Activated T-cell treated with anti-CD3 and anti-CD28 coated beads, Interleukin-2, amount 50 U/mL, for 72 hours (primary cell): ENCODE measurements at regions not wholly inside any gene's neighbourhood (a gene's known extent, or its start where the extent isn't known, plus 50 kb on each side); places are given as distances from the start of the nearest gene placed in this dataset.

ENCODE experiments used
- ATAC-seq, 2 donors: fragments of 150-1000 bp; cut with Tn5 transposase; replicated peaks in 1 of 2; 2 replicates each; pipeline ENCODE4 v1.10.0; 2021; ENCODE audit warnings: moderate library complexity in 2 of 2, mild to moderate bottlenecking in 1 of 2
- DNase-seq, 2 donors: peaks; one replicate each; pipeline ENCODE4 v3.0.0; 2021 to 2022; ENCODE audit warnings: mixed read lengths in 1 of 2
- H3K27ac Mint-ChIP-seq: one replicate; pipeline ENCODE4 v1.8.0; 2022; ENCODE audit warnings: mild to moderate bottlenecking, moderate library complexity, mixed read lengths
- H3K27me3 Mint-ChIP-seq: one replicate; pipeline ENCODE4 v1.8.0; 2022; ENCODE audit warnings: low read depth, mixed read lengths
- H3K36me3 Mint-ChIP-seq, 2 donors: one replicate each; pipeline ENCODE4 v1.8.0; 2022; ENCODE audit warnings: mixed read lengths in 2 of 2, mild to moderate bottlenecking in 1 of 2; ENCODE audit not compliant: insufficient read depth in 2 of 2
- H3K4me1 Mint-ChIP-seq: one replicate; pipeline ENCODE4 v1.8.0; 2022; ENCODE audit warnings: low read depth, mixed read lengths
- H3K4me3 Mint-ChIP-seq, 2 donors: one replicate each; pipeline ENCODE4 v1.8.0; 2022; ENCODE audit warnings: mild to moderate bottlenecking in 2 of 2, mixed read lengths in 2 of 2, moderate library complexity in 2 of 2
- H3K9me3 Mint-ChIP-seq, 2 donors: one replicate each; pipeline ENCODE4 v1.8.0; 2022; ENCODE audit warnings: mixed read lengths in 2 of 2

DNA sequence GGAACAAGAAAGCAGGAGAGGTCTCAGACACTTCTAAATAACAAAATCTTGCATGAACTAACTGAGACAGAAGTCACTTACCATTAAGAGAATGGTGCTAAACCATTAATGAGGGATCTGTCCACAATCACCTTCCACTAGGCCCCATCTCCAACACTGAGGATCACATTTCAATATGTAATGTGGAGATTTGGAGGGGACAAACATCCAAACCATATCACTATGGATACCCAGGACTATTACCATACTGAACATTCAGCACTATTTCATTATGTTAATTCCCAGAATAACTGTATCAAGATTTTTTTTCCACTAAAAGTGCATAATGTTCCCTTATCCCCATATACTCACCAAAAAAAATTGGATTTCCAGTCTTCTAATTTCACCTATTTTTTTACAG is 491.8 kb downstream of the LMO7 start:
- ATAC-seq (no peak), DNase-seq (no peak)
- Mint-ChIP-seq H3K27ac (no peak overlapping the region), H3K9me3 (peaks cover 5 to 11% of the 10 kb centered on the region in 2 donors), H3K4me3 (no peak overlapping the region), H3K27me3 (no peaks in the 10 kb centered on the region), H3K4me1 (no peaks in the 10 kb centered on the region), H3K36me3 (peaks cover 4 to 6% of the 10 kb centered on the region in 2 donors)

DNA sequence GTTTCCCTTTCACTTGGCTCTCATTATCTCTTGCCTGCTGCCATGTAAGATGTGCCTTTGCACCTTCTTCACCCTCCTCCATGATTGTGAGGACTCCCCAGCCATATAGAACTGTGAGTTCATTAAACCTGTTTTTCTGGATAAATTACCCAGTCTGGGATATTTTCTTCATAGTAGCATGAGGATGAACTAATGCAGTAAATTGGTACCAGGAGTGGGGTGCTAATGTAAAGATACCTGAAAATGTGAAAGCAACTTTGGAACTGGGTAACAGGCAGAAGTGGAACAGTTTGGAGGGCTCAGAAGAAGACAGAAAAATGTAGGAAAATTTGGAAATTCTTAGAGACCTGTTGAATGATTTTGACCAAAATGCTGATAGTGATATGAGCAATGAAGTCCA is 487.4 kb downstream of the LMO7 start:
- Mint-ChIP-seq H3K36me3 (peaks cover 4 to 6% of the 10 kb centered on the region in 2 donors), H3K27ac (no peak overlapping the region), H3K4me1 (no peaks in the 10 kb centered on the region), H3K27me3 (no peaks in the 10 kb centered on the region), H3K9me3 (peaks cover 14 to 23% of the 10 kb centered on the region in 2 donors), H3K4me3 (no peak overlapping the region)
- ATAC-seq, result no peak
- DNase-seq, result no peak

DNA sequence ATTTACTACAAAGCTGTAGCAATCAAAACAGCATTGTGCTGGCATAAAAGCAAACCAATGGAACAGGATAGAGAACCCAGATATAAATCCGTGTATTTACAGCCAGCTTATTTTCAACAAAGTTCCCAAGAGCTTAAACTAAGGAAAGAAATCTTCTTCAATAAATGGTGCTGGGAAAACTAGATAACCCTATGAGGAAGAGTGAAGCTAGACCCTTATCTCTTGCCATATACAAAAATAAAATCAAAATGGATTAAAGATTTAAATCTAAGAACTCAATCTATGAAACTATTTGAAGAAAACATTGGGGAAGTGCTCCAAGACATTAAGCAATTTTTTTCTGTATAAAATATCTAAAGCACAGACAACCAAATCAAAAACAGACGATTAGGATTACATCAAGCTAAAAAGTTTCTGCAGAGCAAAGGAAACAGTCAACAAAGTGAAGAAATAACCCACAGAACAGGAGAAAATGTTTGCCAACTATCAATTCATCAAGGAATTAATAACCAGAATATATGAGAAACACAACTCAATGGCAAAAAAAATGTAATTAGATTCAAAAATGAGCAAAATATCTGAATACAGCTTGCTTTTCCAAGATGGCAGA is 480.7 kb downstream of the LMO7 start:
- no peak for DNase-seq
- Mint-ChIP-seq H3K4me1 (no peaks in the 10 kb centered on the region), H3K9me3 (peaks cover 9 to 10% of the 10 kb centered on the region in 2 donors), H3K4me3 (no peak overlapping the region), H3K36me3 (no peaks in the 10 kb centered on the region), H3K27me3 (no peaks in the 10 kb centered on the region), H3K27ac (no peak overlapping the region)
- no peak for ATAC-seq

DNA sequence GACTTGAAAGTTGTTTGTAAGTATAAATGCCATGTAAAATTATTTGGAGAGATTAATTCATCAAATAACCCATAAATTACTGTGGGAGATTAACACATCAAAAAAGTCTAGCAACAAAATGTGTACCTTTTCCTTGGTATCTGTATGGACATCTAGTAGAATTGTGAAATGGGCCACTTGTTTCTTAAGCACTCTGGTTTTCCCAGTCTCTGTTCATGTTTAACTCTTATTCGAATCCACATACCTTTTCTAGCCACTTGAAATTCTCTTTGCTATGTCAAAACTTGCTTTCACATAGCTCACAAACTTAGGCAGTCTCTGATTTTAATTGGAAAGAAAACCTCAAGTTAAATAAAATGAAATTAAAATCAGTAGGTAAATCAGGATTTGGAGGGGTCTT is 470.6 kb downstream of the LMO7 start:
- Mint-ChIP-seq H3K27me3 (no peaks in the 10 kb centered on the region), H3K27ac (no peak overlapping the region), H3K4me3 (no peak overlapping the region), H3K9me3 (peaks cover 0 to 6% of the 10 kb centered on the region in 2 donors), H3K36me3 (no peaks in the 10 kb centered on the region), H3K4me1 (no peaks in the 10 kb centered on the region)
- DNase-seq, result no peak
- ATAC-seq, result no peak

DNA sequence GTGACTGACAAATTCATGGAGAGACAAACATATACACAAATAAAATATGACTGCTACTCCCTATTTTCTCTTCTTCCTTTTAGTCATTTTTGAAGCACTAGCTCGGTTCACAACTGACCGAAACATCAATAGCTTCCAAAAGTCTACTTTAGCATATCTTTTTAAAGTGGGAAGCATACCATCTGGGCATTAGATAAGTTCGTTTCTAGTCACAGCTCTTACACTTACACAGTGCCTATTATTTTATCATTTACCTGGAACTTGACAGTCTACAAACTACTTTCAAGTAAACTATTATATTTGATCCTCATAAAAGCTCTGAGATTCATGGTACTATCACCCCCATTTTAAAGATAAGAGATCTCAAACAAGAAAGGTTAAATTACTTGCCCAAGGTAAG is 458.5 kb downstream of the LMO7 start:
- no peak for DNase-seq
- H3K27me3 Mint-ChIP-seq, result no peaks in the 10 kb centered on the region
- no peak overlapping the region for H3K27ac Mint-ChIP-seq
- no peaks in the 10 kb centered on the region for H3K36me3 Mint-ChIP-seq
- no peaks in the 10 kb centered on the region for H3K4me1 Mint-ChIP-seq
- H3K4me3 Mint-ChIP-seq, result no peak overlapping the region
- ATAC-seq, result no peak
- no peaks in the 10 kb centered on the region for H3K9me3 Mint-ChIP-seq

DNA sequence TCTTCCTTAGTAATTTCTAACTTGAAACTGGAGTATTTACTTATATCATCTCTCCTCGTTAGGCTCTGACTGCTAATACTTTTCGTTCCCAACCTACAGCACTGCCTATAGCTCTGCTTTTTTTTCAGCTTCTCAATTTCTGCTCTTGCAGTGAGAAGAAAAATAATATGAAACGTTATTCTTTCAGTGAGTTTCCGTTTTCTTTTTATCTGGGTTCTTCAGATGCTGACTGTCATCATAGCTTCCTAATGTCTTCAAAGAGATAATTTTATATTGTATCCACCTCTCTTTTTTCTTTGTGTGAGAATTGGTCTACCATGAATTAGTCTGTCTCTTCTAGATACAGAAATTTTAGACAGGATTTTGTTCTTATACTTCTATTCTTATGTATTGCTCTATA is 454.9 kb downstream of the LMO7 start:
- peaks cover 0 to 1% of the 10 kb centered on the region in 2 donors for H3K36me3 Mint-ChIP-seq
- no peaks in the 10 kb centered on the region for H3K27me3 Mint-ChIP-seq
- H3K27ac Mint-ChIP-seq, result no peak overlapping the region
- peaks cover 4 to 7% of the 10 kb centered on the region in 2 donors for H3K9me3 Mint-ChIP-seq
- H3K4me3 Mint-ChIP-seq, result no peak overlapping the region
- H3K4me1 Mint-ChIP-seq, result no peaks in the 10 kb centered on the region
- no peak for ATAC-seq
- no peak for DNase-seq

DNA sequence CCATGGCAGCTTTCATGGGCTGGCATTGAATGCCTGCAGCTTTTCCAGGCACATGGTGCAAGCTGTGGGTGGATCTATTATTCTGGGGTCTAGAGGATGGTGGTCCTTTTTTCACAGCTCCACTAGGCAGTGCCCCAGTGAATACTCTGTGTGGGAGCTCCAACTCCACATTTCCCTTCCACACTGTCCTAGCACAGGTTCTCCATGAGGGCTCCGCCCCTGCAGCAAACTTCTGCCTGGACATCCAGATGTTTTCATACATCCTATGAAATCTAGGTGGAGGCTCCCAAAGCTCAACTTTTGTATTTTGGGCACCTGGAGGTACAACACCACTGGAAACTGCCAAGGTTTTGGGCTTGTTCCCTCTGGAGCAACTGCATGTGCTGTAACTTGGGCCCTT is 450.6 kb downstream of the LMO7 start:
- Mint-ChIP-seq H3K9me3 (peaks cover 4 to 7% of the 10 kb centered on the region in 2 donors), H3K4me1 (no peaks in the 10 kb centered on the region), H3K27ac (no peak overlapping the region), H3K27me3 (no peaks in the 10 kb centered on the region), H3K4me3 (no peak overlapping the region), H3K36me3 (peaks cover 0 to 1% of the 10 kb centered on the region in 2 donors)
- ATAC-seq, result no peak
- no peak for DNase-seq

DNA sequence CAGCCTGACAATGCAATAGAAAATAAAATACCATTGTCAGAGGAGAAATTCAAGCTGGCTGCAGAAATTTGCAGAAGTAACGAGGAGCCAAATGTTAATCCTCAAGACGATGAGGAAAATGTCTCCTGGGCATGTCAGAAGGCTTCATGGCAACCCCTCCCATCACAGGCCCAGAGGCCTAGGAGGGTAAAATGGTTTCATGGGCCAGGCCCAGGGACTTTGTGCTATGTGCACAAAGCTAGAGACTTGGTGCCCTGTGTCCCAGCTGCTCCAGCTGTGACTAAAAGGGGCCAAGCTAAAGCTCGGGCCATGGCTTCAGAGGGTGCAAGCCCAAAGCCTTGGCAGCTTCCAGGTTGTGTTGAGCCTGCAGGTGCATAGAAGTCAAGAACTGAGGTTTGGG is 431.7 kb downstream of the LMO7 start:
- H3K27ac Mint-ChIP-seq, result no peak overlapping the region
- ATAC-seq (no peak), DNase-seq (no peak)
- H3K27me3 Mint-ChIP-seq, result no peaks in the 10 kb centered on the region
- no peak overlapping the region for H3K4me3 Mint-ChIP-seq
- H3K9me3 Mint-ChIP-seq, result peaks cover 7 to 9% of the 10 kb centered on the region in 2 donors
- no peaks in the 10 kb centered on the region for H3K4me1 Mint-ChIP-seq
- peaks cover 2 to 6% of the 10 kb centered on the region in 2 donors for H3K36me3 Mint-ChIP-seq

DNA sequence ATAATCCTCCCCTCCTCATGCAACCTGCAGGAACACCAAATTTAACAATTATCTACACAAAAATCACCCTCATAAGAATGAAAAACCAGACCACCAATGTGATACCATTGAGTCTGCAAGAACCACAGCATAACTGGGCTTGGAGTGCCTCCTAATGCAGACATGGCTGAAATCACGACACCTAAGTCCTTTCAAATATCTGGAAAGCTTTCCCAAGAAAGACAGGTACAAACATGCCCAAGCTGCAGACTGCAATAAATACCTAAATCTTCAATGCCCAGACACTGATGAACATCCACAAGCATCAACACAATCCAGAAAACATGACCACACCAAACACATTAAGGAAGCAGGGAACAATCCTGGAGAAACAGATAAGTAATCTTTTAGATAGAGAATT is 417.1 kb downstream of the LMO7 start:
- DNase-seq (no peak), ATAC-seq (no peak)
- Mint-ChIP-seq H3K27me3 (no peaks in the 10 kb centered on the region), H3K27ac (no peak overlapping the region), H3K4me3 (no peak overlapping the region), H3K9me3 (peaks cover 4 to 9% of the 10 kb centered on the region in 2 donors), H3K4me1 (no peaks in the 10 kb centered on the region), H3K36me3 (no peaks in the 10 kb centered on the region)

DNA sequence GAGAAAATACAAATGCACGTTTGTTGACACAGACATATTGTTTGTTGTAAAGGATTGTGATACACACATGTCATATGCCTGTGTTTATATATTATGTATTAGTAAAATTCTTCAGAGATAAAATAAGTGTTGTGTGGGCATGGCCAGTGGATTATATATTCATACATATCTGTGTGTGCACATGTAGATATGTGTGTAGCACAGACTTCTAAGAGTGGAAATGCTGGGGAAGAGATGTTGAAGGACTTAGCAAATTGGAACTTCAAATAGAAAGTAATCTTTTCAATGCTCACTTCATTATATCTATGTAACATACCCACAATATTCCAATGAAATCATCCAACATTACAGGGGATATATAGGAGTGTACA is 413.2 kb downstream of the LMO7 start:
- DNase-seq (no peak), ATAC-seq (no peak)
- no peaks in the 10 kb centered on the region for H3K4me1 Mint-ChIP-seq
- no peaks in the 10 kb centered on the region for H3K36me3 Mint-ChIP-seq
- H3K9me3 Mint-ChIP-seq, result peaks cover 1 to 2% of the 10 kb centered on the region in 2 donors
- no peak overlapping the region for H3K4me3 Mint-ChIP-seq
- H3K27ac Mint-ChIP-seq, result no peak overlapping the region
- no peaks in the 10 kb centered on the region for H3K27me3 Mint-ChIP-seq

DNA sequence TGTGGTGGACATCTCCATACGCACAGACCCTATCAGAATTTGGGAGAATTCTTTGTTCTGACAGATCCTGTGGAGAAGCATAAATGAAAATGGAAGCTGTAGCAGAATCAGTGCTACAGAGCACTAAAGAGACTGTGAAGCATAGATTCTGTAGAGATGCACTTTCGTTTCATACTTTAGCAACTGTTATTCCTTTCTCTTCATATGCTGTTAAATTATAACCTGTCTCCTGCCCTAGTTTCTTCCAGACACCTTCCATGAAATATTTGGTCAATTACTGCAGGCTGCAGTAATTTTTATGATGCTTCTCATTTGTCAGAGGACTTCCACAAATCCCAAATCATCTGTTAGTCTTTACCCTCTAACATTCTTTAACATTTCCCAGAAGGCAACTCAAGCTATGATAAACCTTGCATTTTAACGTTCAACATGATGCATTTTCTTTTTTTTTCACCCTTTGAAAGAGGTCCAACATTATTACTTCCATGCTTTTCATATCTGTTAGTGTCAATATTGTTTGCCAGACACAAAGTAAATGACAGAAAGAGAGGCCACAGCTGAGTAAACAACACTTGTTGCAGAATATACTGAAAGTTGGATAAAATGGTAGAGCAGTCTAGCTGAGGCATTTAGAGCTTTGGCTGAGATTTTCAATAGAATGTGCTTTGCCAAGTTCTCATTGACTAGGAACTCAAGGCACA is 412.7 kb downstream of the LMO7 start:
- Mint-ChIP-seq H3K4me3 (no peak overlapping the region), H3K9me3 (peaks cover under 1% of the 10 kb centered on the region in 2 donors), H3K36me3 (no peaks in the 10 kb centered on the region), H3K27ac (no peak overlapping the region), H3K27me3 (no peaks in the 10 kb centered on the region), H3K4me1 (no peaks in the 10 kb centered on the region)
- ATAC-seq (no peak), DNase-seq (no peak)

DNA sequence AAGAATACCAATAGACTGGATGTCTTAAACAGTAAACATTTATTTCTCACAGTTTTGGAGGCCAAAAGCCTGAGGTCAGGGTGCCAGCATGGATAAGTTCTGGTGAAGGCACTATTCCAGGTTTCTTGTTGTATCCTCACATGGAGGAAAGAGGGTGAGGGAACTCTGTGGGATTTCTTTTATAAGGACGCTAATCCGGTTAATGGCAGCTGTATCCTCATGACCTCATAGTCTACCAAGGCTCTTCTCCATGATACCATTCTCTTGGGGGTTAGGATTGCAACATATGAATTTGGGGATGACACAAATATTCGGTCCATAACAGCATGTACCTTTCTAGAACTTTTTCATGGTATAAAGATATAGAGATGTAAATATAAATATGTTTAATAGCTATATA is 412.0 kb downstream of the LMO7 start:
- Mint-ChIP-seq H3K27ac (no peak overlapping the region), H3K27me3 (no peaks in the 10 kb centered on the region), H3K36me3 (no peaks in the 10 kb centered on the region), H3K9me3 (no peaks in the 10 kb centered on the region), H3K4me3 (no peak overlapping the region), H3K4me1 (no peaks in the 10 kb centered on the region)
- ATAC-seq (no peak), DNase-seq (no peak)

DNA sequence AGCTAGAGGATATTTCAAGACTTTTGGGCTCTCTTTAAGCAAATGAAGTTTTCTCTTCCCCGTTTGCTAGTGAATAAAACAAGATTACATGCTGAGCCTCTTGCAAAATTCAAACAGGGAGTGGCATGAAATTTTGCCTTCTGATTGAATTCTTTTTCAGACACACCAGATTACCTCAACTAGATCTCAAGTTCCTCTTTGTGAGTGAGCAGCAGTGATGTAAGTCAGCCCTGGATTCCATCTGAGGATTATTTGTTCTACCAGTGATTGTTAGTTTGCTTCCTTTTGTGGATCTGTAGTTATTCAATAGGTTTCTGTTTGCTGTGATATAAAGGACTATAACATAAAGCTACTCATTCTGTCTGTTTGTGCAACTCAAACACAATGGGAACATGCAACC is 407.7 kb downstream of the LMO7 start:
- Mint-ChIP-seq H3K27ac (no peak overlapping the region), H3K36me3 (no peaks in the 10 kb centered on the region), H3K27me3 (no peaks in the 10 kb centered on the region), H3K4me1 (no peaks in the 10 kb centered on the region), H3K9me3 (no peaks in the 10 kb centered on the region), H3K4me3 (no peak overlapping the region)
- ATAC-seq, result no peak
- DNase-seq, result no peak
